Natural killer cell (primary cell): ENCODE measurements at regions not wholly inside any gene's neighbourhood (a gene's known extent, or its start where the extent isn't known, plus 50 kb on each side); places are given as distances from the start of the nearest gene placed in this dataset.

ENCODE experiments used
- ATAC-seq, 3 donors: fragments of 150-1000 bp in 2 of 3; fragments of 200-7000 bp in 1 of 3; cut with Tn5 transposase; 1 replicate in 1 of 3; 2 replicates in 2 of 3; pipeline ENCODE4 v1.10.0; 2021; ENCODE audit warnings: mild to moderate bottlenecking in 2 of 3, moderate library complexity in 2 of 3
- DNase-seq, 2 donors: peaks; one replicate each; pipeline versions ENCODE4 v3.0.0 to v3.0.0-alpha.2; 2013 to 2021; ENCODE audit warnings: mixed read lengths in 1 of 2
- H3K27ac ChIP-seq: one replicate; pipeline ENCODE4 v1.5.1; 2013; ENCODE audit warnings: mild to moderate bottlenecking, low read length
- H3K27me3 ChIP-seq: one replicate; pipeline ENCODE4 v1.6.1; 2013; ENCODE audit warnings: low read length; ENCODE audit not compliant: control insufficient read depth, insufficient read depth
- H3K36me3 ChIP-seq: one replicate; pipeline ENCODE4 v1.6.1; 2013; ENCODE audit warnings: low read length; ENCODE audit not compliant: control insufficient read depth, insufficient read depth
- H3K4me1 ChIP-seq: one replicate; pipeline ENCODE4 v1.6.1; 2013; ENCODE audit warnings: low read length; ENCODE audit not compliant: control insufficient read depth, insufficient read depth
- H3K4me3 ChIP-seq: one replicate; pipeline ENCODE4 v1.5.1; 2013; ENCODE audit warnings: low read length
- H3K9me3 ChIP-seq: one replicate; pipeline ENCODE4 v1.6.1; 2013; ENCODE audit warnings: low read length; ENCODE audit not compliant: control insufficient read depth, insufficient read depth
- H3K27ac Mint-ChIP-seq, 2 donors: one replicate each; pipeline ENCODE4 v1.8.0; 2022; ENCODE audit warnings: mild to moderate bottlenecking in 2 of 2, mixed read lengths in 2 of 2, moderate library complexity in 1 of 2
- H3K27me3 Mint-ChIP-seq, 2 donors: one replicate each; pipeline ENCODE4 v1.8.0; 2022; ENCODE audit warnings: low read depth in 2 of 2, mixed read lengths in 2 of 2
- H3K36me3 Mint-ChIP-seq: one replicate; pipeline ENCODE4 v1.8.0; 2022; ENCODE audit warnings: mixed read lengths
- H3K4me1 Mint-ChIP-seq, 2 donors: one replicate each; pipeline ENCODE4 v1.8.0; 2022; ENCODE audit warnings: mixed read lengths in 2 of 2
- H3K4me3 Mint-ChIP-seq: one replicate; pipeline ENCODE4 v1.8.0; 2022; ENCODE audit warnings: mild to moderate bottlenecking, moderate library complexity, mixed read lengths
- H3K9me3 Mint-ChIP-seq, 2 donors: one replicate each; pipeline ENCODE4 v1.8.0; 2022; ENCODE audit warnings: mixed read lengths in 2 of 2
- CTCF ChIP-seq: fragments of 200-600 bp; IDR thresholded peaks from one replicate; pipeline ENCODE4 v1.8.0; 2022; ENCODE audit warnings: antibody characterized with exemption
- WGBS: methylation state at CpG from one replicate; pipeline ENCODE4 v1.1.7; 2013; ENCODE audit warnings: missing lambda C conversion rate; ENCODE audit not compliant: insufficient coverage; 5-methylcytosine and 5-hydroxymethylcytosine counted together
- intact Hi-C: fragments of 100-400 bp; cut with micrococcal nuclease; formaldehyde crosslinking; loops from one replicate; pipeline ENCODE4 v1.14.2; 2022

GRCh38 chrX:55981603-55982002 is 250.6 kb upstream of the KLF8 start:
- Histone ChIP-seq H3K4me1 (no peaks in the 10 kb centered on the region), H3K9me3 (no peaks in the 10 kb centered on the region), H3K27ac (no peak overlapping the region), H3K36me3 (no peaks in the 10 kb centered on the region), H3K4me3 (no peak overlapping the region), H3K27me3 (no peaks in the 10 kb centered on the region)
- H3K36me3 Mint-ChIP-seq: peaks cover 5% of the 10 kb centered on the region
- H3K27ac Mint-ChIP-seq: no peak overlapping the region
- no CpG with 5 or more reads among the region's 1 CpG for WGBS
- no peak for TF ChIP-seq CTCF
- no peak for ATAC-seq
- DNase-seq: no peak
- H3K9me3 Mint-ChIP-seq: peaks cover 2 to 18% of the 10 kb centered on the region in 2 donors
- intact Hi-C loops: no loop called here
- H3K27me3 Mint-ChIP-seq: no peaks in the 10 kb centered on the region
- no peaks in the 10 kb centered on the region for H3K4me1 Mint-ChIP-seq
- no peak overlapping the region for H3K4me3 Mint-ChIP-seq

- H3K9me3 Mint-ChIP-seq: peaks cover 6 to 11% of the 10 kb centered on the region in 2 donors
- WGBS: 88% methylated on average over 3 of the region's 3 CpGs
Measured at GRCh38 chrX:55996649-55997048, 235.5 kb upstream of the KLF8 start.

GRCh38 chrX:56000174-56000573 is 232.0 kb upstream of the KLF8 start:
- intact Hi-C loops: no loop called here

More at GRCh38 chrX:55996649-55997048, 235.5 kb upstream of the KLF8 start:
- no peak for DNase-seq
- H3K9me3 ChIP-seq: no peaks in the 10 kb centered on the region
- no peaks in the 10 kb centered on the region for H3K27me3 ChIP-seq
- ATAC-seq: no peak
- H3K27ac ChIP-seq: no peak overlapping the region
- no peak overlapping the region for H3K4me3 Mint-ChIP-seq
- intact Hi-C loops: no loop called here
- no peaks in the 10 kb centered on the region for H3K36me3 ChIP-seq
- peaks cover 0 to 7% of the 10 kb centered on the region in 2 donors for H3K27me3 Mint-ChIP-seq
- H3K36me3 Mint-ChIP-seq: no peaks in the 10 kb centered on the region
- H3K4me1 ChIP-seq: no peaks in the 10 kb centered on the region
- no peaks in the 10 kb centered on the region for H3K4me1 Mint-ChIP-seq
- no peak overlapping the region for H3K27ac Mint-ChIP-seq
- no peak for TF ChIP-seq CTCF
- no peak overlapping the region for H3K4me3 ChIP-seq

More at GRCh38 chrX:56000174-56000573, 232.0 kb upstream of the KLF8 start:
- Mint-ChIP-seq H3K36me3 (no peaks in the 10 kb centered on the region), H3K27me3 (peaks cover 0 to 9% of the 10 kb centered on the region in 2 donors), H3K27ac (no peak overlapping the region), H3K4me3 (no peak overlapping the region), H3K9me3 (peaks cover 5% of the 10 kb centered on the region in 2 donors), H3K4me1 (no peaks in the 10 kb centered on the region)
- ATAC-seq (no peak), DNase-seq (no peak)
- Histone ChIP-seq H3K27me3 (no peaks in the 10 kb centered on the region), H3K27ac (no peak overlapping the region), H3K9me3 (no peaks in the 10 kb centered on the region), H3K4me1 (no peaks in the 10 kb centered on the region), H3K36me3 (no peaks in the 10 kb centered on the region), H3K4me3 (no peak overlapping the region)
- 91% methylated on average over 1 of the region's 1 CpG for WGBS
- TF ChIP-seq CTCF: no peak
